Prostate gland (tissue), 2 donors: ENCODE measurements at regions not wholly inside any gene's neighbourhood (a gene's known extent, or its start where the extent isn't known, plus 50 kb on each side); places are given as distances from the start of the nearest gene placed in this dataset.

ENCODE experiments used
- DNase-seq: peaks from one replicate; pipeline ENCODE4 v3.0.0-alpha.2; 2019; ENCODE audit warnings: low spot score
- H3K27ac ChIP-seq, 2 donors: fragments of 200-600 bp; sonication (generic); 2 replicates each; pipeline ENCODE4 v1.5.1; 2017 to 2019
- H3K27me3 ChIP-seq: fragments of 200-600 bp; sonication (generic); replicated peaks from 2 replicates; pipeline ENCODE4 v1.5.1; 2019; ENCODE audit not compliant: insufficient read depth
- H3K36me3 ChIP-seq, 2 donors: fragments of 200-600 bp; sonication (generic); 1 replicate in 1 of 2; 2 replicates in 1 of 2; pipeline versions ENCODE4 v1.5.1 to v1.8.1; 2017 to 2019
- H3K4me1 ChIP-seq: fragments of 200-600 bp; sonication (generic); replicated peaks from 2 replicates; pipeline ENCODE4 v1.5.1; 2019
- H3K4me3 ChIP-seq, 2 donors: fragments of 200-600 bp; sonication (generic); 2 replicates each; pipeline ENCODE4 v1.5.1; 2017 to 2019
- H3K9me3 ChIP-seq: fragments of 200-600 bp; sonication (generic); 2 replicates; pipeline ENCODE4 v1.5.1; 2017
- CTCF ChIP-seq, 4 experiments: fragments of 200-600 bp in 2 of 4; fragments of 450-650 bp in 2 of 4; sonication (generic) in 2 of 4; IDR thresholded peaks; 1 replicate in 3 of 4; 2 replicates in 1 of 4; pipeline ENCODE4 v1.5.1; 2016 to 2019; ENCODE audit warnings: antibody characterized with exemption in 4 of 4, mild to moderate bottlenecking in 2 of 4, moderate library complexity in 2 of 4
- POLR2A ChIP-seq: fragments of 450-650 bp; IDR thresholded peaks from one replicate; pipeline ENCODE4 v1.6.1; 2016; ENCODE audit warnings: antibody characterized with exemption, mild to moderate bottlenecking
- POLR2AphosphoS5 ChIP-seq: sonication (generic); formaldehyde crosslinking; IDR thresholded peaks from one replicate; pipeline ENCODE4 v1.6.1; 2017; ENCODE audit warnings: antibody characterized with exemption
- WGBS: methylation state at CpG from one replicate; pipeline ENCODE4 v1.1.5; 2018; 5-methylcytosine and 5-hydroxymethylcytosine counted together
- intact Hi-C: fragments of 100-400 bp; cut with DNase I; formaldehyde crosslinking; loops from one replicate; pipeline ENCODE4 v1.14.2; 2022

DNA sequence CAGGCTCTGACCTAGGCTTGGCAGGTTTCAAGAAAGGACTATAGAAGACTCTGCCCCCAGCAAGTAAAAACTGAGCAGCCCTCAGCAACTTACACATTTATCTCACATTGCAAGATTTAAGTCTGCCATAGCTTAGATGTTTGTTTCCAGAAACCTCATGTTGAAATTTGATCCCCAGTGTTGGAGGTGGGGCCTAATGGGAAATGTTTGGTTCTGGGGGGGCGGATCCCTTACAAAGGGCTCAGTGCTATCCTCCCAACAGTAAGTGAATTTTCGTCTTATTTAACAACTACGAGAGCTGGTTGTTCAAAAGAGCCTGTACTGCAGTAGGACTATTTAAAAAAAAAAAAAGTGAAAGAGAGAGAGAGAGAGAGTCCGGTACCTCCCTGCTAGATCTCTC, 125.2 kb upstream of the PROK2 start:
- no peak overlapping the region for H3K4me3 ChIP-seq
- H3K9me3 ChIP-seq: no peaks in the 10 kb centered on the region
- no peak overlapping the region for H3K27ac ChIP-seq
- DNase-seq: no peak
- no peaks in the 10 kb centered on the region for H3K4me1 ChIP-seq
- intact Hi-C loops: no loop called here
- 81% methylated on average over 4 of the region's 4 CpGs for WGBS
- H3K36me3 ChIP-seq: no peaks in the 10 kb centered on the region
- no peaks in the 10 kb centered on the region for H3K27me3 ChIP-seq
- no peak for TF ChIP-seq POLR2A
- TF ChIP-seq CTCF (IDR thresholded peaks at IDR 0.05): no peak
- no peak for TF ChIP-seq POLR2AphosphoS5

- TF ChIP-seq POLR2AphosphoS5 (no peak), POLR2A (no peak), CTCF (IDR thresholded peaks at IDR 0.05) (no peak)
- intact Hi-C loops: no loop called here
- no peaks in the 10 kb centered on the region for H3K27me3 ChIP-seq
- H3K27ac ChIP-seq: no peak overlapping the region
- H3K36me3 ChIP-seq: no peaks in the 10 kb centered on the region
- H3K4me3 ChIP-seq: no peak overlapping the region
- no peaks in the 10 kb centered on the region for H3K4me1 ChIP-seq
- 64% methylated on average over 14 of the region's 14 CpGs for WGBS
- no peaks in the 10 kb centered on the region for H3K9me3 ChIP-seq
- DNase-seq: no peak
Observed at GRCh38 chr3:71907996-71908395, 123.0 kb upstream of the PROK2 start.

DNA sequence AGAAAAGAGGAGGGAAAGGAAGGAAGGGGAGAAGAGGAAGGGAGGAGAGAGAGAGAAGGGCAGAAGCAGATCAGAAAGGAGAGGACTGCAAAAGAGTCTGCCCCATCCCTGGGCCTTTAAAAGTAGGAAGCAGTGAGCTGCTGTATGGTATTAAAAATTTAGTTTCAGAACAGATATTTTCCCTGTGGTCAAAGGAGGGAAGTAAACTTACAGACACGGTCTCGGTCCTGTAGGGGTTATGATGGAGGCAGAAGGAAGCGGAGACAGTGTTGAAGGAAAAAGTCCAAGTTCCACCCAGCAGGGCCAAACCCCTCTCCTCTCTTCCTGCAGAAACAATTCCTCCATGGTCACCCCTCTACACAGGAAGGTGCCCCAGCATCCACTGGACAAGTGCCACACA, 122.0 kb upstream of the PROK2 start:
- intact Hi-C loops: no loop called here
- H3K27ac ChIP-seq: no peak overlapping the region
- H3K4me1 ChIP-seq: no peaks in the 10 kb centered on the region
- no peak for DNase-seq
- no peak overlapping the region for H3K4me3 ChIP-seq
- H3K27me3 ChIP-seq: no peaks in the 10 kb centered on the region
- WGBS: 83% methylated on average over 3 of the region's 3 CpGs
- H3K36me3 ChIP-seq: no peaks in the 10 kb centered on the region
- TF ChIP-seq CTCF (IDR thresholded peaks at IDR 0.05) (no peak), POLR2AphosphoS5 (no peak), POLR2A (no peak)
- H3K9me3 ChIP-seq: no peaks in the 10 kb centered on the region

GRCh38 chr3:71905426-71905825, 120.5 kb upstream of the PROK2 start:
- no peaks in the 10 kb centered on the region for H3K4me1 ChIP-seq
- H3K36me3 ChIP-seq: no peaks in the 10 kb centered on the region
- TF ChIP-seq CTCF (IDR thresholded peaks at IDR 0.05) (no peak), POLR2AphosphoS5 (no peak), POLR2A (no peak)
- no peaks in the 10 kb centered on the region for H3K9me3 ChIP-seq
- 86% methylated on average over 5 of the region's 5 CpGs for WGBS
- no peak overlapping the region for H3K27ac ChIP-seq
- H3K4me3 ChIP-seq: no peak overlapping the region
- intact Hi-C loops: no loop called here
- H3K27me3 ChIP-seq: no peaks in the 10 kb centered on the region
- no peak for DNase-seq

- no peak for TF ChIP-seq POLR2A
- TF ChIP-seq POLR2AphosphoS5: no peak
- TF ChIP-seq CTCF (IDR thresholded peaks at IDR 0.05): no peak
- DNase-seq: no peak
- intact Hi-C loops: no loop called here
Observed at GRCh38 chr3:71903936-71904335, 119.0 kb upstream of the PROK2 start.

More at GRCh38 chr3:71903936-71904335, 119.0 kb upstream of the PROK2 start:
- no peaks in the 10 kb centered on the region for H3K9me3 ChIP-seq
- H3K36me3 ChIP-seq: no peaks in the 10 kb centered on the region
- no peaks in the 10 kb centered on the region for H3K27me3 ChIP-seq
- H3K4me3 ChIP-seq: no peak overlapping the region
- no peak overlapping the region for H3K27ac ChIP-seq
- H3K4me1 ChIP-seq: no peaks in the 10 kb centered on the region
- 92% methylated on average over 6 of the region's 6 CpGs for WGBS
